Colonic mucosa (tissue), 4 donors: ENCODE measurements at regions not wholly inside any gene's neighbourhood (a gene's known extent, or its start where the extent isn't known, plus 50 kb on each side); places are given as distances from the start of the nearest gene placed in this dataset.

Experiments used
- DNase-seq: peaks from one replicate; pipeline ENCODE4 v3.0.0-alpha.2; 2020
- H3K27ac ChIP-seq: fragments of 200-600 bp; one replicate; pipeline ENCODE4 v1.8.0; 2021
- H3K27me3 ChIP-seq: fragments of 200-600 bp; one replicate; pipeline ENCODE4 v1.8.0; 2021
- H3K36me3 ChIP-seq: fragments of 200-600 bp; one replicate; pipeline ENCODE4 v1.8.0; 2021
- H3K4me1 ChIP-seq: fragments of 200-600 bp; one replicate; pipeline ENCODE4 v1.8.0; 2021; ENCODE audit warnings: mild to moderate bottlenecking
- H3K4me3 ChIP-seq: fragments of 200-600 bp; one replicate; pipeline ENCODE4 v1.8.0; 2021
- H3K9ac ChIP-seq, 2 donors: one replicate each; pipeline ENCODE4 v1.7.0; 2013; ENCODE audit warnings: control low read depth in 2 of 2, low read depth in 2 of 2, low read length in 2 of 2
- H3K9me3 ChIP-seq: fragments of 200-600 bp; one replicate; pipeline ENCODE4 v1.8.0; 2021
- CTCF ChIP-seq: fragments of 200-600 bp; IDR thresholded peaks from one replicate; pipeline ENCODE4 v1.8.0; 2022; ENCODE audit warnings: antibody characterized with exemption, mild to moderate bottlenecking
- intact Hi-C: fragments of 100-400 bp; cut with DNase I; formaldehyde crosslinking; loops from one replicate; pipeline ENCODE4 v1.14.1; 2022
- donor health status: healthy.
- donor health status: DM: no; HTN: no; CAD: no.
- donor health status: DM: no; HTN: no; CAD: no.

DNA sequence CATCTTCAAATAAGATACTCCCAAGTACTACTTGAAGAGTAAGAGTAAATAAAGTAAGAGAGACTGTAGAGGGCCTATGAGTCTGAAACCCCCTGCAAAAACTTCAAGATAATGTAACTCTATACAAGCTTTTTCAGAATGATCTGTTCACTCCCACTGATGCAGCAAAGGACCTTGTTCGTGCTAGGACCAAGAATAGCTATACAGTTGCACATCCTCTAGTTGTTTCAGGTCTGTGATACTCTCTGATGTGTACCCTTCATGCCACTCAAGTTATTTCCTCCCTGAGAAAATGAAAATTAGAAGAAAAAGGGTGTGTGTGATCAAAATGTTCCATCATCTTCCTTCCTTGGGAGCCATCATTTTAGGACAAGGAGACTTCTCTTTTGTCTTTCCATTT is 204.4 kb downstream of the ALX1 start:
- Histone ChIP-seq H3K27ac (no peak overlapping the region), H3K9ac (no peak overlapping the region), H3K36me3 (no peaks in the 10 kb centered on the region), H3K27me3 (no peaks in the 10 kb centered on the region), H3K9me3 (no peaks in the 10 kb centered on the region), H3K4me3 (no peak overlapping the region), H3K4me1 (no peaks in the 10 kb centered on the region)
- DNase-seq = no peak
- TF ChIP-seq CTCF = no peak
- intact Hi-C loops = no loop called here

DNA sequence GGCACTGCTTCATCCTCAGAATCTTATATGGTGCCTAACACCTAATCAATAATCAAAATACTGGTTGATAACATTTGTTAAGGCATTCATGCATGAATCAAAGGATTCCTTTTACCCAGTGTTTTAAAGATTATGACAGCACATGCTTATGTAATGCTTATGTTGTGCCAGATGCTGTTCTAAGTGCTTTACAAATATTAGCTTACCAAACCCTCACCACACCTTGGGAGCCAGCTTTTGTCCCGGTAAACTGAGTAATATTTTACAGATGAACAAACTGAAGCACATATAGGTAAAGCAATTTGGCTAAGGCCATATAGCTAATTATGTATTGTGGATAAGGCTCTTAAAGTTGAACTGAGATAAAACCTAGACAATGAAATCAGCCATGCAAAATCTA is 209.2 kb downstream of the ALX1 start:
- no peaks in the 10 kb centered on the region for H3K27me3 ChIP-seq
- H3K9ac ChIP-seq = no peak overlapping the region
- no peak for TF ChIP-seq CTCF
- H3K36me3 ChIP-seq = no peaks in the 10 kb centered on the region
- intact Hi-C loops = no loop called here
- DNase-seq = no peak
- no peak overlapping the region for H3K27ac ChIP-seq
- H3K4me1 ChIP-seq = no peaks in the 10 kb centered on the region
- no peak overlapping the region for H3K4me3 ChIP-seq
- H3K9me3 ChIP-seq = no peaks in the 10 kb centered on the region

DNA sequence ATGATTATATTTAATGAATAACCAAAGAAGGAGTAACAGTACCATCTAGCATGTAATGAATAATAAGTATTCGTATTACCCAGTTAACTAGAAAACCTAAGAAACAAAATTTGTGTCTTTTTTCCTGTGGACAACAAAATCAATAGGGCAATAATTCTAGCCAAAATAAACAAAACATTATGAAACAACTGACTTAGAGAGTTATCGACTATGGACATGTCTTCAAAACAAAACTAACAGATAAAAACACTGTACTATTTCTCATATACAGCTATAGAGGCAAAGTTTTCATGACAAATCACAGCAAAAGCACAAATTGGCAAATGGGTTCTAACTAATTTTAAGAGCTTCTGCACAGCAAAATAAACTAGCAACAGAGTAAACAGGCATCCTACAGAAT is 224.1 kb downstream of the ALX1 start:
- intact Hi-C loops = no loop called here
- no peak overlapping the region for H3K9ac ChIP-seq

GRCh38 chr12:85504624-85505023 is 224.6 kb downstream of the ALX1 start:
- Histone ChIP-seq H3K4me3 (no peak overlapping the region), H3K27ac (no peak overlapping the region), H3K9ac (no peak overlapping the region), H3K9me3 (no peaks in the 10 kb centered on the region), H3K27me3 (no peaks in the 10 kb centered on the region), H3K36me3 (no peaks in the 10 kb centered on the region), H3K4me1 (no peaks in the 10 kb centered on the region)
- intact Hi-C loops = no loop called here
- DNase-seq = no peak
- TF ChIP-seq CTCF = no peak

More for the DNA sequence above, 224.1 kb downstream of the ALX1 start:
- no peak for DNase-seq
- Histone ChIP-seq H3K4me3 (no peak overlapping the region), H3K9me3 (no peaks in the 10 kb centered on the region), H3K36me3 (no peaks in the 10 kb centered on the region), H3K27ac (no peak overlapping the region), H3K4me1 (no peaks in the 10 kb centered on the region), H3K27me3 (no peaks in the 10 kb centered on the region)
- no peak for TF ChIP-seq CTCF

DNA sequence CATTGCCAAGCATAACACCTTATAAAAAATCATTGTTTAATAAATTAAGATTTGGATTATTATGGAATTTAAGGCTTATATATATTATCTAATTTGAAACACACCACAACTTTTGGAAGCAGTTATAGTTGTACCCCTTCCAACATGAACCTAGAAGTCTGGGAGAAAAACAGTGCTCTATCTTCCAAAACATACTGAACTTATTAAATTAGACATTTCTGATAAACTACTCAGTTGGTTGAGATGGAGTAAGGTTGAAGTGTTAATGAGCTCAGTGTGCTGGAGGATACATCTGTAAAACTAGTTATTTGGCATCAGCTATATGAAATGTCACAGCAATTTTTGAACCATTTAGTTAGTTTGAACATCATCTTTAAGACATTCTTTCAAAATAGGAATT is 227.4 kb downstream of the ALX1 start:
- Histone ChIP-seq H3K36me3 (no peaks in the 10 kb centered on the region), H3K27ac (no peak overlapping the region), H3K4me1 (no peaks in the 10 kb centered on the region), H3K9ac (no peak overlapping the region), H3K4me3 (no peak overlapping the region), H3K9me3 (no peaks in the 10 kb centered on the region), H3K27me3 (no peaks in the 10 kb centered on the region)
- no peak for DNase-seq
- no peak for TF ChIP-seq CTCF
- intact Hi-C loops = no loop called here
